Neural cell (in vitro differentiated cells): ENCODE measurements at regions not wholly inside any gene's neighbourhood (a gene's known extent, or its start where the extent isn't known, plus 50 kb on each side); places are given as distances from the start of the nearest gene placed in this dataset.

Experiments used
- H2AFZ ChIP-seq: fragments of 200-600, 300-800 bp; sonication (generic), shearing (Covaris generic); 2 replicates; pipeline ENCODE4 v1.6.0; 2014; ENCODE audit warnings: low read depth, mild to moderate bottlenecking, antibody characterized with exemption, low read length, moderate library complexity
- H3F3A ChIP-seq: fragments of 200-600 bp; shearing (Covaris generic); 2 replicates; pipeline ENCODE4 v1.6.1; 2016; ENCODE audit warnings: mild to moderate bottlenecking, moderate library complexity, mixed read lengths, antibody characterized with exemption, low read length; ENCODE audit not compliant: insufficient read depth, poor library complexity, severe bottlenecking
- H3K27ac ChIP-seq: fragments of 200-600, 300-800 bp; sonication (generic), shearing (Covaris generic); 2 replicates; pipeline ENCODE4 v1.5.1; 2014; ENCODE audit warnings: mild to moderate bottlenecking, low read length, moderate library complexity
- H3K27me3 ChIP-seq: fragments of 300-800, 200-600 bp; sonication (generic), shearing (Covaris generic); 2 replicates; pipeline ENCODE4 v1.6.0; 2014; ENCODE audit warnings: mild to moderate bottlenecking, low read depth, low read length, moderate library complexity; ENCODE audit not compliant: insufficient read depth
- H3K36me3 ChIP-seq: fragments of 300-800, 200-600 bp; sonication (generic), shearing (Covaris generic); 2 replicates; pipeline ENCODE4 v1.5.1; 2014; ENCODE audit warnings: mild to moderate bottlenecking, antibody characterized with exemption, low read length, moderate library complexity; ENCODE audit not compliant: insufficient read depth
- H3K4me2 ChIP-seq: fragments of 300-800, 200-600 bp; sonication (generic), shearing (Covaris generic); 2 replicates; pipeline ENCODE4 v1.6.0; 2014; ENCODE audit warnings: mild to moderate bottlenecking, low read length
- H3K4me3 ChIP-seq: fragments of 300-800, 200-600 bp; sonication (generic), shearing (Covaris generic); 2 replicates; pipeline ENCODE4 v1.5.1; 2014; ENCODE audit warnings: mild to moderate bottlenecking, low read length, moderate library complexity
- H3K79me2 ChIP-seq: fragments of 200-600 bp; shearing (Covaris generic); replicated peaks from 2 replicates; pipeline ENCODE4 v1.6.0; 2014; ENCODE audit warnings: mild to moderate bottlenecking, low read length, moderate library complexity; ENCODE audit not compliant: insufficient read depth
- H3K9ac ChIP-seq: fragments of 300-800, 200-600 bp; sonication (generic), shearing (Covaris generic); 2 replicates; pipeline ENCODE4 v1.6.1; 2016; ENCODE audit warnings: mild to moderate bottlenecking, low read length, mixed read lengths
- H3K9me2 ChIP-seq: fragments of 200-600 bp; shearing (Covaris generic); 2 replicates; pipeline ENCODE4 v1.6.1; 2016; ENCODE audit warnings: mild to moderate bottlenecking, low read length, mixed read lengths; ENCODE audit not compliant: insufficient read depth
- H3K9me3 ChIP-seq: fragments of 200-600, 300-800 bp; sonication (generic), shearing (Covaris generic); 2 replicates; pipeline ENCODE4 v1.6.1; 2016; ENCODE audit warnings: mild to moderate bottlenecking, mixed run types, low read length, moderate library complexity, mixed read lengths
- H4K20me1 ChIP-seq: fragments of 200-600 bp; shearing (Covaris generic); 2 replicates; pipeline ENCODE4 v1.6.1; 2016; ENCODE audit warnings: mild to moderate bottlenecking, mixed run types; ENCODE audit not compliant: insufficient read depth
- CTCF ChIP-seq: fragments of 450-650 bp; IDR thresholded peaks from 2 replicates; pipeline ENCODE4 v1.5.1; 2014; ENCODE audit warnings: antibody characterized with exemption, mild to moderate bottlenecking, moderate library complexity; ENCODE audit not compliant: poor library complexity, severe bottlenecking
- EP300 ChIP-seq: fragments of 450-650 bp; conservative IDR thresholded peaks from 2 replicates; pipeline ENCODE4 v1.6.1; 2014; ENCODE audit warnings: antibody characterized with exemption, mild to moderate bottlenecking, moderate library complexity; ENCODE audit not compliant: poor library complexity, severe bottlenecking
- EZH2 ChIP-seq: fragments of 200-600, 300-800 bp; shearing (Covaris generic), sonication (generic); IDR thresholded peaks from 2 replicates; pipeline ENCODE4 v1.6.1; 2014; ENCODE audit warnings: antibody characterized with exemption, low read length, borderline replicate concordance, mild to moderate bottlenecking; ENCODE audit not compliant: insufficient read depth, poor library complexity, severe bottlenecking
- POLR2AphosphoS5 ChIP-seq: IDR thresholded peaks from 2 replicates; pipeline ENCODE4 v1.6.1; 2012
- REST ChIP-seq: IDR thresholded peaks from 2 replicates; pipeline ENCODE4 v1.6.1; 2012; ENCODE audit warnings: borderline replicate concordance
- SMC3 ChIP-seq: fragments of 450-650 bp; conservative IDR thresholded peaks from 2 replicates; pipeline ENCODE4 v1.6.1; 2014; ENCODE audit warnings: antibody characterized with exemption, mild to moderate bottlenecking, moderate library complexity; ENCODE audit not compliant: poor library complexity
- TAF1 ChIP-seq: IDR thresholded peaks from 2 replicates; pipeline ENCODE4 v1.6.1; 2012; ENCODE audit warnings: low read depth

GRCh38 chr2:150122871-150123613 is 364.4 kb downstream of the RND3 start:
- Histone ChIP-seq H3K4me3 (no peak overlapping the region), H3K27me3 (no peaks in the 10 kb centered on the region), H3K9me2 (no peaks in the 10 kb centered on the region), H3K27ac (no peak overlapping the region), H3K79me2 (no peaks in the 10 kb centered on the region), H3K4me2 (no peak overlapping the region), H3K9me3 (no peaks in the 10 kb centered on the region), H3F3A (no peaks in the 10 kb centered on the region), H2AFZ (no peak overlapping the region), H3K9ac (no peak overlapping the region), H4K20me1 (no peaks in the 10 kb centered on the region), H3K36me3 (no peaks in the 10 kb centered on the region)
- TF ChIP-seq REST = no peak
- no peak for TF ChIP-seq EZH2
- TF ChIP-seq TAF1 = no peak
- no peak for TF ChIP-seq POLR2AphosphoS5
- no peak for TF ChIP-seq SMC3

- Histone ChIP-seq H3K9me3 (no peaks in the 10 kb centered on the region), H2AFZ (no peak overlapping the region), H4K20me1 (no peaks in the 10 kb centered on the region), H3K27me3 (no peaks in the 10 kb centered on the region), H3K9ac (no peak overlapping the region), H3F3A (no peaks in the 10 kb centered on the region), H3K9me2 (no peaks in the 10 kb centered on the region), H3K79me2 (no peaks in the 10 kb centered on the region), H3K4me2 (no peak overlapping the region), H3K4me3 (no peak overlapping the region), H3K27ac (no peak overlapping the region), H3K36me3 (no peaks in the 10 kb centered on the region)
- TF ChIP-seq EZH2 = no peak
- no peak for TF ChIP-seq REST
- TF ChIP-seq EP300 = no peak
- TF ChIP-seq CTCF = no peak
- TF ChIP-seq TAF1 = no peak
Measured at GRCh38 chr2:150122156-150122555, 365.3 kb downstream of the RND3 start.
